ENCODE measurements at regions not wholly inside any gene's neighbourhood (a gene's known extent, or its start where the extent isn't known, plus 50 kb on each side); places are given as distances from the start of the nearest gene placed in this dataset.

GRCh38 chr1:117681901-117682250 lies 76.0 kb downstream of the TENT5C start:
- Histone ChIP-seq H3K4me3 (replicated peaks; ENCODE audit: low read depth, low read length) (no peak overlapping the region), H3K27me3 (replicated peaks; ENCODE audit: control insufficient read depth, insufficient read depth, low read length) (peaks cover 5% of the 10 kb centered on the region), H3K36me3 (ENCODE audit: control insufficient read depth, insufficient read depth, low read length) (no peaks in the 10 kb centered on the region)
- no peak for TF ChIP-seq CTCF (IDR thresholded peaks at IDR 0.05; ENCODE audit: insufficient read depth, low read length, poor library complexity, severe bottlenecking)
- no peak for DNase-seq (ENCODE audit: extremely low read depth, insufficient read length)

GRCh38 chr1:117682372-117682771 lies 76.5 kb downstream of the TENT5C start:
- no peak for TF ChIP-seq CTCF (IDR thresholded peaks at IDR 0.05; ENCODE audit: insufficient read depth, low read length, poor library complexity, severe bottlenecking)
- H3K36me3 ChIP-seq (ENCODE audit: control insufficient read depth, insufficient read depth, low read length): no peaks in the 10 kb centered on the region
- no peak for DNase-seq (ENCODE audit: extremely low read depth, insufficient read length)
- peaks cover 4% of the 10 kb centered on the region for H3K27me3 ChIP-seq (replicated peaks; ENCODE audit: control insufficient read depth, insufficient read depth, low read length)
- H3K4me3 ChIP-seq (replicated peaks; ENCODE audit: low read depth, low read length): no peak overlapping the region

- no peak for DNase-seq (ENCODE audit: extremely low read depth, insufficient read length)
- no peaks in the 10 kb centered on the region for H3K36me3 ChIP-seq (ENCODE audit: control insufficient read depth, insufficient read depth, low read length)
- no peak for TF ChIP-seq CTCF (IDR thresholded peaks at IDR 0.05; ENCODE audit: insufficient read depth, low read length, poor library complexity, severe bottlenecking)
- no peak overlapping the region for H3K4me3 ChIP-seq (replicated peaks; ENCODE audit: low read depth, low read length)
- H3K27me3 ChIP-seq (replicated peaks; ENCODE audit: control insufficient read depth, insufficient read depth, low read length): peaks cover 4% of the 10 kb centered on the region
Observed at GRCh38 chr1:117683571-117684285, 77.9 kb downstream of the TENT5C start.

GRCh38 chr1:117685936-117686806 lies 80.3 kb downstream of the TENT5C start:
- Histone ChIP-seq H3K36me3 (ENCODE audit: control insufficient read depth, insufficient read depth, low read length) (no peaks in the 10 kb centered on the region), H3K27me3 (replicated peaks; ENCODE audit: control insufficient read depth, insufficient read depth, low read length) (peaks cover 3% of the 10 kb centered on the region), H3K4me3 (replicated peaks; ENCODE audit: low read depth, low read length) (no peak overlapping the region)
- DNase-seq (ENCODE audit: extremely low read depth, insufficient read length): no peak
- TF ChIP-seq CTCF (IDR thresholded peaks at IDR 0.05; ENCODE audit: insufficient read depth, low read length, poor library complexity, severe bottlenecking): peak; percentile 40

- H3K27me3 ChIP-seq (replicated peaks; ENCODE audit: control insufficient read depth, insufficient read depth, low read length): no peaks in the 10 kb centered on the region; the same call in none of the 2 replicates
- no peaks in the 10 kb centered on the region for H3K36me3 ChIP-seq (ENCODE audit: control insufficient read depth, insufficient read depth, low read length)
- H3K4me3 ChIP-seq (replicated peaks; ENCODE audit: low read depth, low read length): no peak overlapping the region
- no peak for DNase-seq (ENCODE audit: extremely low read depth, insufficient read length)
- TF ChIP-seq CTCF (IDR thresholded peaks at IDR 0.05; ENCODE audit: insufficient read depth, low read length, poor library complexity, severe bottlenecking): no peak
Observed at GRCh38 chr1:117686907-117687306, 81.1 kb downstream of the TENT5C start.
